GM23338 (cell line): ENCODE measurements at regions not wholly inside any gene's neighbourhood (a gene's known extent, or its start where the extent isn't known, plus 50 kb on each side); places are given as distances from the start of the nearest gene placed in this dataset.

Experiments used
- ATAC-seq: fragments of 200-7000 bp; cut with Tn5 transposase; 3 replicates; pipeline ENCODE4 v1.9.1; 2020
- DNase-seq: peaks from one replicate; pipeline ENCODE4 v3.0.0-alpha.2; 2015; ENCODE audit warnings: low spot score
- H2AFZ ChIP-seq: fragments of 200-600 bp; sonication (generic); 2 replicates; pipeline ENCODE4 v1.8.0; 2016; ENCODE audit warnings: antibody characterized with exemption, mild to moderate bottlenecking, moderate library complexity
- H3F3A ChIP-seq: fragments of 200-600 bp; sonication (generic); replicated peaks from 2 replicates; pipeline ENCODE4 v1.8.0; 2017; ENCODE audit warnings: antibody characterized with exemption, mixed run types, low read depth
- H3K27ac ChIP-seq: fragments of 200-600 bp; sonication (generic); 2 replicates; pipeline ENCODE4 v1.6.1; 2016; ENCODE audit warnings: low read depth
- H3K27me3 ChIP-seq: fragments of 200-600 bp; sonication (generic); 2 replicates; pipeline ENCODE4 v1.8.0; 2016; ENCODE audit warnings: mild to moderate bottlenecking, mixed run types, moderate library complexity; ENCODE audit not compliant: insufficient read depth
- H3K36me3 ChIP-seq: fragments of 200-600 bp; sonication (generic); 2 replicates; pipeline ENCODE4 v1.8.0; 2016; ENCODE audit warnings: mild to moderate bottlenecking; ENCODE audit not compliant: insufficient read depth
- H3K4me1 ChIP-seq: fragments of 200-600 bp; sonication (generic); 2 replicates; pipeline ENCODE4 v1.8.0; 2016; ENCODE audit warnings: mild to moderate bottlenecking, moderate library complexity; ENCODE audit not compliant: insufficient read depth
- H3K4me2 ChIP-seq: fragments of 200-600 bp; sonication (generic); 2 replicates; pipeline ENCODE4 v1.7.1; 2017; ENCODE audit warnings: mixed run types
- H3K4me3 ChIP-seq: fragments of 200-600 bp; sonication (generic); 2 replicates; pipeline ENCODE4 v1.6.1; 2016; ENCODE audit warnings: mixed run types
- H3K79me2 ChIP-seq: fragments of 200-600 bp; sonication (generic); replicated peaks from 2 replicates; pipeline ENCODE4 v1.8.0; 2017; ENCODE audit warnings: mild to moderate bottlenecking; ENCODE audit not compliant: insufficient read depth
- H3K9me2 ChIP-seq: fragments of 200-600 bp; sonication (generic); 2 replicates; pipeline ENCODE4 v1.8.0; 2017; ENCODE audit not compliant: insufficient read depth
- H4K20me1 ChIP-seq: fragments of 200-600 bp; sonication (generic); replicated peaks from 2 replicates; pipeline ENCODE4 v1.8.0; 2017; ENCODE audit warnings: mild to moderate bottlenecking; ENCODE audit not compliant: insufficient read depth
- H3K27ac Mint-ChIP-seq: 2 replicates; pipeline ENCODE4 v1.8.0; 2020; ENCODE audit warnings: inconsistent platforms, mild to moderate bottlenecking, moderate library complexity, mixed read lengths
- H3K27me3 Mint-ChIP-seq: 3 replicates; pipeline ENCODE4 v1.8.0; 2022; ENCODE audit warnings: low read depth, mild to moderate bottlenecking, moderate library complexity, mixed read lengths, inconsistent platforms; ENCODE audit not compliant: insufficient read depth, poor library complexity
- H3K36me3 Mint-ChIP-seq: 3 replicates; pipeline ENCODE4 v1.8.0; 2021; ENCODE audit warnings: low read depth, mild to moderate bottlenecking, inconsistent platforms, moderate library complexity, mixed read lengths
- H3K4me1 Mint-ChIP-seq: 3 replicates; pipeline ENCODE4 v1.8.0; 2020; ENCODE audit warnings: mild to moderate bottlenecking, inconsistent platforms, mixed read lengths
- H3K4me3 Mint-ChIP-seq: 3 replicates; pipeline ENCODE4 v1.8.0; 2021; ENCODE audit warnings: moderate library complexity, mild to moderate bottlenecking, inconsistent platforms, mixed read lengths
- H3K9me3 Mint-ChIP-seq: 3 replicates; pipeline ENCODE4 v1.8.0; 2020; ENCODE audit warnings: moderate library complexity, mild to moderate bottlenecking, inconsistent platforms, mixed read lengths
- CREB1 ChIP-seq: fragments of 250-450 bp; sonication (Bioruptor Pico); IDR thresholded peaks from 2 replicates; pipeline ENCODE4 v1.5.0; 2020; ENCODE audit warnings: low read depth, mild to moderate bottlenecking, moderate library complexity
- CTCF ChIP-seq, 2 experiments: fragments of 200-600 bp in 1 of 2; sonication (generic) in 1 of 2; conservative IDR thresholded peaks; 2 replicates each; pipeline versions ENCODE4 v1.5.1 to v1.6.1; 2016 to 2017; ENCODE audit warnings: antibody characterized with exemption in 2 of 2, low read depth in 2 of 2, mild to moderate bottlenecking in 2 of 2, moderate library complexity in 1 of 2
- EZH2 ChIP-seq: fragments of 200-600 bp; sonication (generic); IDR thresholded peaks from one replicate; pipeline ENCODE4 v1.8.0; 2017; ENCODE audit warnings: antibody characterized with exemption, mild to moderate bottlenecking, low read depth; ENCODE audit not compliant: unreplicated experiment
- EZH2phosphoT487 ChIP-seq: fragments of 200-600 bp; sonication (generic); IDR thresholded peaks from one replicate; pipeline ENCODE4 v1.8.1; 2018; ENCODE audit warnings: antibody characterized with exemption; ENCODE audit not compliant: unreplicated experiment
- JUNB ChIP-seq: IDR thresholded peaks from one replicate; pipeline ENCODE4 v1.6.1; 2016; ENCODE audit warnings: antibody characterized with exemption; ENCODE audit not compliant: unreplicated experiment
- NANOG ChIP-seq: IDR thresholded peaks from 2 replicates; pipeline ENCODE4 v1.6.1; 2016; ENCODE audit warnings: antibody characterized with exemption, borderline replicate concordance
- POLR2AphosphoS5 ChIP-seq: IDR thresholded peaks from 2 replicates; pipeline ENCODE4 v1.6.1; 2016; ENCODE audit warnings: antibody characterized with exemption, low read depth
- REST ChIP-seq: IDR thresholded peaks from one replicate; pipeline ENCODE4 v1.6.1; 2018; ENCODE audit warnings: antibody characterized with exemption; ENCODE audit not compliant: unreplicated experiment
- ZNF114 ChIP-seq: fragments of 250-450 bp; sonication (Bioruptor Pico); IDR thresholded peaks from 2 replicates; pipeline ENCODE4 v1.5.0; 2020; ENCODE audit warnings: mild to moderate bottlenecking, moderate library complexity
- ZNF331 ChIP-seq: fragments of 250-450 bp; sonication (Bioruptor Pico); IDR thresholded peaks from 2 replicates; pipeline ENCODE4 v1.5.0; 2020; ENCODE audit warnings: low read depth, mild to moderate bottlenecking, moderate library complexity

GRCh38 chr18:67682516-67682915 lies 166.0 kb upstream of the DSEL start:
- no peaks in the 10 kb centered on the region for H3K27me3 ChIP-seq
- H3K27ac ChIP-seq: no peak overlapping the region
- no peak for DNase-seq
- no peak overlapping the region for H3K4me2 ChIP-seq
- H3K4me3 ChIP-seq: no peak overlapping the region
- Mint-ChIP-seq H3K36me3 (no peaks in the 10 kb centered on the region), H3K27ac (no peak overlapping the region), H3K4me1 (no peaks in the 10 kb centered on the region), H3K4me3 (no peak overlapping the region), H3K9me3 (no peaks in the 10 kb centered on the region; the same call in 2 of the 3 replicates), H3K27me3 (no peaks in the 10 kb centered on the region)
- H3K79me2 ChIP-seq: no peaks in the 10 kb centered on the region
- H3K4me1 ChIP-seq: no peaks in the 10 kb centered on the region
- H3K36me3 ChIP-seq: no peaks in the 10 kb centered on the region
- H2AFZ ChIP-seq: no peak overlapping the region
- H3F3A ChIP-seq: no peaks in the 10 kb centered on the region
- no peak for ATAC-seq
- no peak for TF ChIP-seq EZH2phosphoT487
- TF ChIP-seq NANOG: no peak
- TF ChIP-seq REST: no peak
- H4K20me1 ChIP-seq: no peaks in the 10 kb centered on the region
- no peaks in the 10 kb centered on the region for H3K9me2 ChIP-seq

- TF ChIP-seq JUNB (no peak), EZH2 (no peak)
- H2AFZ ChIP-seq: no peak overlapping the region
- no peak for ATAC-seq
Observed at GRCh38 chr18:67677489-67677888, 161.0 kb upstream of the DSEL start.

DNA sequence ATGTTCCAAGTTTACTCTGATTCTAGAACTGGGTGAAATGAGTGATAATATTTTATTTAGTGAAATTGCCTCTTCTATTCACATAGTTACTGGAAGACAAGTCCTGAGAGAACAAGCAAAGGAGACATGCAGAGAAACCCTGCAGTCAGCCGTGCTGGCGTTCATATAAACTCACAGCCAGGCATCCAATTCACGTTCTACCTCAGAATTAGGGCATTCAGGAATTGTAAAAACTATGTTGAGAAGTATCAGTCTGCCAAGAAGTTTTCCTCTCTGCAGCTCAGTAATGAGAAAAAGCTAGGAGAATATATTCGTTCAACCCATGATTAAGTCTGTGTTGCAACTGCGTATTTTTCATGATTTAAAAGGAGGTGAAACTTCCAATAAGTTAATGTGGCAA lies 156.2 kb upstream of the DSEL start:
- H3K9me3 Mint-ChIP-seq: no peaks in the 10 kb centered on the region
- H3K4me2 ChIP-seq: no peak overlapping the region
- H3K4me1 ChIP-seq: peaks cover 5% of the 10 kb centered on the region; the same call in 1 of the 2 replicates
- H3K4me1 Mint-ChIP-seq: peaks cover 19% of the 10 kb centered on the region
- no peaks in the 10 kb centered on the region for H4K20me1 ChIP-seq
- no peaks in the 10 kb centered on the region for H3K9me2 ChIP-seq
- no peaks in the 10 kb centered on the region for H3K27me3 ChIP-seq
- no peak overlapping the region for H2AFZ ChIP-seq
- H3K79me2 ChIP-seq: no peaks in the 10 kb centered on the region
- no peak for DNase-seq
- no peak overlapping the region for H3K4me3 ChIP-seq
- no peaks in the 10 kb centered on the region for H3K27me3 Mint-ChIP-seq
- no peaks in the 10 kb centered on the region for H3K36me3 ChIP-seq
- no peak for ATAC-seq
- H3K4me3 Mint-ChIP-seq: no peak overlapping the region
- no peaks in the 10 kb centered on the region for H3F3A ChIP-seq
- H3K27ac ChIP-seq: no peak overlapping the region
- H3K27ac Mint-ChIP-seq: no peak overlapping the region
- H3K36me3 Mint-ChIP-seq: no peaks in the 10 kb centered on the region
- TF ChIP-seq CREB1 (CRISPR knock-in tag): no peak
- no peak for TF ChIP-seq CTCF (conservative IDR thresholded peaks at IDR 0.05; ENCODE audit: low read depth in 2 of 2)
- no peak for TF ChIP-seq ZNF114 (CRISPR knock-in tag)
- TF ChIP-seq NANOG: no peak
- no peak for TF ChIP-seq POLR2AphosphoS5
- TF ChIP-seq ZNF331 (CRISPR knock-in tag): no peak
- TF ChIP-seq EZH2: no peak

More at GRCh38 chr18:67677489-67677888, 161.0 kb upstream of the DSEL start:
- Histone ChIP-seq H3K4me2 (no peak overlapping the region), H3K4me1 (no peaks in the 10 kb centered on the region), H3K36me3 (no peaks in the 10 kb centered on the region), H3K79me2 (no peaks in the 10 kb centered on the region), H3K9me2 (no peaks in the 10 kb centered on the region), H3K27me3 (no peaks in the 10 kb centered on the region), H4K20me1 (no peaks in the 10 kb centered on the region), H3K4me3 (no peak overlapping the region), H3F3A (no peaks in the 10 kb centered on the region), H3K27ac (no peak overlapping the region)
- H3K27me3 Mint-ChIP-seq: no peaks in the 10 kb centered on the region
- no peak overlapping the region for H3K4me3 Mint-ChIP-seq
- H3K9me3 Mint-ChIP-seq: no peaks in the 10 kb centered on the region
- peaks cover 13% of the 10 kb centered on the region for H3K4me1 Mint-ChIP-seq
- no peak for DNase-seq
- no peaks in the 10 kb centered on the region for H3K36me3 Mint-ChIP-seq
- no peak overlapping the region for H3K27ac Mint-ChIP-seq
